ENCODE measurements at regions not wholly inside any gene's neighbourhood (a gene's known extent, or its start where the extent isn't known, plus 50 kb on each side); places are given as distances from the start of the nearest gene placed in this dataset.

- H3K4me3 ChIP-seq, result no peak overlapping the region
- WGBS, 3 donors, result 77 to 83% (median 81%) methylated on average over 7 of the region's 7 CpGs
- no peak for DNase-seq
- no peaks in the 10 kb centered on the region for H3K36me3 ChIP-seq
- no peaks in the 10 kb centered on the region for H3K27me3 ChIP-seq
- no peak for TF ChIP-seq POLR2A (IDR thresholded peaks at IDR 0.05)
- no peak for TF ChIP-seq CTCF (IDR thresholded peaks at IDR 0.05)
- no peak for TF ChIP-seq EP300 (IDR thresholded peaks at IDR 0.05)
- intact Hi-C loops (cut with DNase I), result no loop called here
- peaks cover 10% of the 10 kb centered on the region for H3K4me1 ChIP-seq (ENCODE audit: insufficient read depth)
- H3K27ac ChIP-seq, result no peak overlapping the region
- H3K9me3 ChIP-seq, result no peaks in the 10 kb centered on the region
Observed at GRCh38 chr18:10242936-10243680, 211.3 kb upstream of the APCDD1 start.

DNA sequence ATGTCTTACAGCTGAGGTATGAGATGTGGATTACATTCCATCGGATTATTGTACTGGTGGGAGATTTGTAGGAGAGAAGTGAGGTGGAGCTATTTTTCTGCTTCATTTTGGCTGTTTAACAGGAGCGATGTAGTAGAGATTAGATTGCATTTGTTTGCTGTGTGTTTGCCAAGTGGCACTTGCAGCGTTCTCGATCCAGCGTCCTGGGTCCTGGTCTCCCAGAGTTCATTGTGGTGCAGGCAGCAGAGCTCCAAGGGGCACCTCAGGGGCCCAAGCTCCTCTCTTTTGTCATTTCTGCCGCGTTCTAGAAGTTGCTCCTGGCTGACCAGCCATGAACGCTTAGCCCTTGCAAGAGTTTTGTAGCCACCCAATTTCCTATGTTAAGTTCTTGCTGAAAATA lies 210.1 kb upstream of the APCDD1 start:
- H3K4me1 ChIP-seq (ENCODE audit: insufficient read depth), result peaks cover 10% of the 10 kb centered on the region
- TF ChIP-seq EP300 (IDR thresholded peaks at IDR 0.05) (no peak), POLR2A (IDR thresholded peaks at IDR 0.05) (no peak), CTCF (IDR thresholded peaks at IDR 0.05) (no peak)
- H3K27ac ChIP-seq, result no peak overlapping the region
- 79 to 86% (median 85%) methylated on average over 8 of the region's 8 CpGs for WGBS, 3 donors
- DNase-seq, result no peak
- no peaks in the 10 kb centered on the region for H3K9me3 ChIP-seq
- no peaks in the 10 kb centered on the region for H3K36me3 ChIP-seq
- H3K27me3 ChIP-seq, result no peaks in the 10 kb centered on the region
- no peak overlapping the region for H3K4me3 ChIP-seq
- intact Hi-C loops (cut with DNase I), result no loop called here

- no peaks in the 10 kb centered on the region for H3K9me3 ChIP-seq
- H3K4me1 ChIP-seq (ENCODE audit: insufficient read depth), result peaks cover 10% of the 10 kb centered on the region
- TF ChIP-seq CTCF (IDR thresholded peaks at IDR 0.05) (no peak), EP300 (IDR thresholded peaks at IDR 0.05) (no peak), POLR2A (IDR thresholded peaks at IDR 0.05) (no peak)
- no peaks in the 10 kb centered on the region for H3K36me3 ChIP-seq
- no peaks in the 10 kb centered on the region for H3K27me3 ChIP-seq
- H3K27ac ChIP-seq, result no peak overlapping the region
- intact Hi-C loops (cut with DNase I), result no loop called here
- WGBS, 3 donors, result 76 to 93% (median 90%) methylated on average over 11 of the region's 11 CpGs
- DNase-seq, result no peak
- H3K4me3 ChIP-seq, result no peak overlapping the region
Observed at GRCh38 chr18:10245031-10245845, 209.2 kb upstream of the APCDD1 start.

DNA sequence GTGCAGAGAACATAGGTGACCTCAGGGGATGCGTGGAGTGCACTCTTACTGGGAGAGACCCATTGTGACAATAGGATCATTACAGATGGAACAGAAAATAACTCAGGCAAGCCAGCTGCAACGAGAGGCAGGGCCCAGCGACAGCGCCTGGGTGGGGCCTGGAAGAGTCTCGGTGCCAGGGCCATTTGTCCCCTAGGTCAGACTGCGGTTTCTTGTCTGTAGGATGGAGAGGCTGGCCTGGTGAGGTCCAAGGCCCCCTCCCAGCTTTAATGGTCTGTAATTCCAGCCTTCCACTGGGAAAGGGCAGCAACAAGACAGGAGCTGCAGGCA lies 208.6 kb upstream of the APCDD1 start:
- Histone ChIP-seq H3K36me3 (no peaks in the 10 kb centered on the region), H3K9me3 (no peaks in the 10 kb centered on the region), H3K27me3 (no peaks in the 10 kb centered on the region), H3K4me3 (no peak overlapping the region), H3K27ac (no peak overlapping the region), H3K4me1 (ENCODE audit: insufficient read depth) (peaks cover 10% of the 10 kb centered on the region)
- TF ChIP-seq POLR2A (IDR thresholded peaks at IDR 0.05) (no peak), CTCF (IDR thresholded peaks at IDR 0.05) (no peak), EP300 (IDR thresholded peaks at IDR 0.05) (no peak)
- no peak for DNase-seq
- 94 to 96% (median 96%) methylated on average over 6 of the region's 6 CpGs for WGBS, 3 donors
- intact Hi-C loops (cut with DNase I), result no loop called here

All from ovary (tissue), 7 donors.